ENCODE measurements at regions not wholly inside any gene's neighbourhood (a gene's known extent, or its start where the extent isn't known, plus 50 kb on each side); places are given as distances from the start of the nearest gene placed in this dataset.

GRCh38 chr11:130526846-130527245, 78.4 kb downstream of the ADAMTS15 start:
- DNase-seq (no peak), ATAC-seq (no peak)
- Histone ChIP-seq H3K27me3 (no peaks in the 10 kb centered on the region), H3K4me3 (no peak overlapping the region), H3K36me3 (no peaks in the 10 kb centered on the region), H3K9me3 (no peaks in the 10 kb centered on the region), H3K4me1 (peaks cover 0 to 3% of the 10 kb centered on the region in 2 donors), H3K27ac (no peak overlapping the region)
- no peak for TF ChIP-seq CTCF (IDR thresholded peaks at IDR 0.05)
- intact Hi-C loops (cut with DNase I) = no loop called here

GRCh38 chr11:130527636-130528297, 79.3 kb downstream of the ADAMTS15 start:
- peak; percentile 23 for ATAC-seq
- Histone ChIP-seq H3K9me3 (no peaks in the 10 kb centered on the region), H3K27me3 (no peaks in the 10 kb centered on the region), H3K36me3 (no peaks in the 10 kb centered on the region), H3K4me1 (no peaks in the 10 kb centered on the region), H3K27ac (no peak overlapping the region), H3K4me3 (no peak overlapping the region)
- no peak for TF ChIP-seq CTCF (IDR thresholded peaks at IDR 0.05)
- intact Hi-C loops (cut with DNase I) = no loop called here
- DNase-seq = no peak

GRCh38 chr11:130528298-130529261, 80.1 kb downstream of the ADAMTS15 start:
- no peak for TF ChIP-seq CTCF (IDR thresholded peaks at IDR 0.05)
- H3K9me3 ChIP-seq = no peaks in the 10 kb centered on the region
- H3K4me3 ChIP-seq = no peak overlapping the region
- peak; percentile 16 for ATAC-seq
- no peaks in the 10 kb centered on the region for H3K27me3 ChIP-seq
- no peaks in the 10 kb centered on the region for H3K4me1 ChIP-seq
- no peak for DNase-seq
- no peak overlapping the region for H3K27ac ChIP-seq
- no peaks in the 10 kb centered on the region for H3K36me3 ChIP-seq
- intact Hi-C loops (cut with DNase I) = no loop called here

GRCh38 chr11:130529366-130529765, 80.9 kb downstream of the ADAMTS15 start:
- no peak overlapping the region for H3K4me3 ChIP-seq
- intact Hi-C loops (cut with DNase I) = no loop called here
- H3K4me1 ChIP-seq = no peaks in the 10 kb centered on the region
- no peaks in the 10 kb centered on the region for H3K9me3 ChIP-seq
- ATAC-seq (no peak), DNase-seq (no peak)
- no peak overlapping the region for H3K27ac ChIP-seq
- no peaks in the 10 kb centered on the region for H3K36me3 ChIP-seq
- TF ChIP-seq CTCF (IDR thresholded peaks at IDR 0.05) = no peak
- no peaks in the 10 kb centered on the region for H3K27me3 ChIP-seq

- no peak for TF ChIP-seq CTCF (IDR thresholded peaks at IDR 0.05)
- H3K27ac ChIP-seq = no peak overlapping the region
- no peak overlapping the region for H3K4me3 ChIP-seq
- ATAC-seq (no peak), DNase-seq (no peak)
- no peaks in the 10 kb centered on the region for H3K9me3 ChIP-seq
- no peaks in the 10 kb centered on the region for H3K27me3 ChIP-seq
- intact Hi-C loops (cut with DNase I) = no loop called here
- no peaks in the 10 kb centered on the region for H3K36me3 ChIP-seq
- H3K4me1 ChIP-seq = no peaks in the 10 kb centered on the region
Measured at GRCh38 chr11:130531061-130531460, 82.6 kb downstream of the ADAMTS15 start.

Measured in left lung (tissue), 4 donors.